HG03565 (cell line): ENCODE measurements at regions not wholly inside any gene's neighbourhood (a gene's known extent, or its start where the extent isn't known, plus 50 kb on each side); places are given as distances from the start of the nearest gene placed in this dataset.

ENCODE experiments used
- ATAC-seq: cut with Tn5 transposase; IDR thresholded peaks from one replicate; pipeline ENCODE4 v1.9.1; 2021; ENCODE audit warnings: mild to moderate bottlenecking, moderate library complexity; ENCODE audit not compliant: unreplicated experiment

DNA sequence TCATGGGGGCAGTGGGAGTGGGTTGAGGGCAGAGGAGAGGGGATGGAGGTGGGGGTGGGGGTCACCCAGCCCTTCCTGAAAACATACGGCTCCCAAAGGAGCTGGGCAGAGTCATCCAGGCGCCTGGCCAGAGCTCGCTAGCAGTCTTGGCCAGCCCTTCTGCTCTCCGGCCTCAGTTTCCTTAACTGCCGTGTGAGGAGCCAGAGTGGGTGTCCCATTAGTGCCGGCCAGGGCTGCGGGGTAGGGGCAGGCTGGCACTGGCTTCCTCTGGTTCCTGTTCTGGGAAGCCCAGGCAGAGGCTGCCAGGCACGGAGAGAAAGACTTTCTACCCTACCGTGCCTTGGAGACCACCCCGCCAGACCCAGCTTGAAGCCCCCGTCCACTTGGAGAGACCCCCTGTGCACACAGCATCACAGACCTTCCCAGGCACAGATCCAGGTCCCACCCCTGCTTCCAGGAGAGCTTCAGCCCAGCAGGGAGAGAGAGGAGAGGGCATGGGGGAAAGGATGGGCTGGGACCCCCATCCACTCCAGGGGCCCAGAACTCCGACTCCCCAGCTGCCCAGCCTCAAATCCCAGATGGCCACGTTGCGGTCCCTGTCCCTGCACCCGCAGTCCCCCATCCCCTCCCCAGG, 93.3 kb downstream of the RFLNA start:
- ATAC-seq, result no peak

DNA sequence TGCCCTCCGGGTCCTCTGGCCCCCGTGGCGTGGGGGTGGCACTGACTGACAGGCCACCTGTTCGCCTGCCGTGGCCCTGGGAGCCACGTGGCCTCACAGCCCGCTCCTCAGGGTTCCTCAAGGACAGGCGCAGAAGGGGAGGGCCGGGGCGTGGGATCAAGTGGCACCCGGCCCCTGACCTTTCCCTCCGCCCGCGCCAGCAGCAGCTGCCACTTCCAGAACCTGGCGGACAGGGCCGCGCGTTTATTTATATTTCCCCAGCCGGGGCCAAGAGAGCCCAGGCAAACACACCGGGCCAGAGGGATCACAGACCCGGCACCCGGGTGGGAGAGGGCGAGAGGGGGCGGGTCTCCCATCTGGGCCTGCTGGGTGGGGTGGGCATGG, 92.6 kb downstream of the RFLNA start:
- ATAC-seq, result no peak

DNA sequence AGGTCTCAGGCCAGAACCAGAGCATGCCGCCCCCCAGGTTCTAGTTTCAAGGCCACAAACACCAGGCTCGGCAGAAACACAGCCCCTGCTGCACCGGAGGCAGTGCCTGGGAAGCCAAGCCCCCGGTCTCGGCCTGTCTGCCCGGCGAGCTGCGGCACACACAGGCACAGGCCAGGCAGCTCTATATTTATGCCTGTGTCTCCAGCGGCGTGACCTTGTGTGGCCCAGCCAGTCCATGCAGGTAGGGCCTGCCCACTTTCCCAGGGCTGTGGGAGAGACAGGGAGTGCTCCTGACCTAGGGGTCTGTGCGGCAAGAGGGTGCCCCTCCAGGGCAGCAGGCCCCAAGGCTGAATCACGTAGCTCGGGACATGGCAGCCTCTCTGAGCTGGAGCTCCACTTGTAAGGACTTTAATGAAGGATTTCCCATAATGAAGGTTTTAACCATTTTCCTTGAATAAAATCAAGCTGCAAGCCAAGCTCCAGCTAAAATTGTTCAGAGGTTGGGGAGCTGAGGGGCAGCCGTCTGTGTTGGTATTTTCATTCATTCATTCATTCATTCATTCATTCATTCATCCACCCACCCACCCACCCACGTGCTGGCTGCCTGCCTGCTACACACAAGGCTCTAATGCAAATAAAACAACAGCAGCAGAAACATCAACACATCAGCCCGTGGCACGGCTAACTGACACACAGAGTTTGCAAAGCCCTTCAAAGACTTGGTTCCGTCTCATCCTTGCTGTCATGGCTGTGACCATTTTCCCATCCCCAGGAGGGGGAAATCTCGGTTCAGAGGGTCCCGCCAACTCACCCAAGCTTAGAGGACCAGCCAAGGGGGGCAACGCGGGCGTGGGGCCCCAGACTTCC, 92.0 kb downstream of the RFLNA start:
- no peak for ATAC-seq

DNA sequence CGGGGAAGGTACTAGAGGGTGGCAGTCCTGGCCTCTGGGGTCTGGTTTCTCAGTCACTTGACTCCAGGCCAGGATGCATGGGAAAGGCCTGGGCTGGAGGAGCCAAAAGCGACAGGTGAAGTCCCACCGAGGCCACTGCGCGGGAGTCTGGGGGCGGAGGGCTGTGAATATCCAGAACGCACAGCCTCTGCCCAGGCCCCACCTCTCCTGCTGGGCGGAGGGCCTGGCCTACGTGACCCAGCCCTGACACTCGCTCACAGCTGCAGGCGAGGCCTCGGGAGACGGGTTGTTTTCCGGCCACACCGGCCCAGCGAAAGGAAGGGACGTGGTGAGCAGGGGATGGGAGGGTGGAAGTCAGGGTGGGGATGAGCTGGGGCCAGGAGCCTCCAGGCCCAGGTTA, 91.2 kb downstream of the RFLNA start:
- ATAC-seq, result no peak

DNA sequence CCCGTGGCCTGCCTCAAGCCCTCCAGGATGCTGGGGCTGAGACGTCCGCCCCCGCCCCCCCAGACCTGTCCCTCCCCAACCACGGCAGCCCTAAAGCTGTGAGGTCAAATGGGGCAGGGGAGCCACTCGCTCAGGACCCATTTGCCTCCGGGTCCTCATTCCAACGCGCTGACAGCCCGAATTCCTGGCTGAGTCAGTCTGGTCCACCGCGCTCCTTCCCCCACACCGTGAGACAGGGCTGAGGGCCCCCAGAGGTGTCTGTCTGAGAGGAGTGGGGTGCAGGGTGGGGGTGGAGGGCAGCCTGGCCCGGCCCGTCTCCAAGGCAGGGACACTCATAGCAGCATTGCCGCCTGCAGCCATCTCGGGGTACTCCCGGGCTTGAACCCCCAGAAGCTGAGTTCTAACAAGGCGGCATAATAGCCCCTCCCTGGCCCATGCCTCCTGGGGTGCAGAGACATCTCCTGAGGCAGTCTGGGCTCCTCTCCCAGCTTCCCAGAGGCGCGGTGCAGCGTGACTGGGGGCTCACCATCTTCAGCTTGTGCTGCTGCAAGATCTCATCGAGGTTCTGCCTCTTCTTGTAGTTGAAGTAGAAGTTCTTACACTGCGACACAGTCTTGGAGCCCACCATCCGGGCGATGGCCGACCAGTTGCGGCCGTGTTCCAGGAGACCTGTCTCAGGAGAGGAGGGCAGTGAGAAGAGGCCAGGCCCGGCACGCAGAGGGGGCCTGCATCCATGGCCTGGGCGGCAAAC, 90.5 kb downstream of the RFLNA start:
- no peak for ATAC-seq

DNA sequence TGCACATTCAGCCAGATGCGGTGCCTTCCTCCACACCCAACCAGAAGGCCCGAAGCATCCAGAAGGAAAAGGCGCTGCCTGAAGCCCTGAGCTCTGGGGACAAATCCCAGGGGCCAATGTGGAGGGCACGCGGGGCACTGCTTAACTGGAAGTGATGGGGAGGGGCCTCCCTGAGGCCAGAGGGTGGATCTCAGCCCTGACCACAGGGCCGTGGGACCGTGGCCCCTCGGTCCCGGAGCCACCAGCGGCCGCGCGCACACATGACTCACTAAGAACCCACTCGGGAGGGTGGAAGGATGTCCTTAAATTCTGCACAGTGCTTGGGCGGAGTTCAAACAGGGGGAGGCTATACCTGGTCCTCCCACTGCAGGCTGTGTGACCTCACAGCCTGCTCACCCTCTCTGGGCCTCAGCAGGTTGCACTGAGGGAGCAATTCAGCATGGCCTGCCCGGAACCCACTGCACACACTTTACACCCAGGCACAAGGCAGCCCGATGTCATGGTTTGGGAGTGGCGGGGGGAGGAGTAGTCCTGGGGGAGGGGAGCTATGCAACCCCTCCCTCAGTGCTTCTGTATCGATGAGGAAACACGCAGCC, 89.5 kb downstream of the RFLNA start:
- no peak for ATAC-seq

DNA sequence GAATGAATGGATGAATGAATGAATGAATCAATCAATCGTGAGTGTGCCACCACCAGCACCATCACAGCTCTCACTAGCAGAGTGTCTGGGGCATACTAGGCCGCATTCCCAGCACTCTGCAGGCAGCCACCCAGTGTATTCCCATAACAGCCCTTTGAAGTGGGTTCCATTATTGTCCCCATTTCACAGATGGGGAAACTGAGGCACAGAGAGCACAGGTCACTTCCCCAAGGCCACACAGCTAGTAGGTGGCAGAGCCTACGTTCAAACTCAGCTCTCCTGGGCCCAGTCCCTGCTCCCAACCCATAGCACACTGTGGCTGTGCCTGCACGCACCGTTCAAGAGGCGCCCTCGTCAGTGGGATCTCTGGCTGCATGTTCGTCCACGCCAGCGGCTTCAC, 88.1 kb downstream of the RFLNA start:
- ATAC-seq, result no peak

DNA sequence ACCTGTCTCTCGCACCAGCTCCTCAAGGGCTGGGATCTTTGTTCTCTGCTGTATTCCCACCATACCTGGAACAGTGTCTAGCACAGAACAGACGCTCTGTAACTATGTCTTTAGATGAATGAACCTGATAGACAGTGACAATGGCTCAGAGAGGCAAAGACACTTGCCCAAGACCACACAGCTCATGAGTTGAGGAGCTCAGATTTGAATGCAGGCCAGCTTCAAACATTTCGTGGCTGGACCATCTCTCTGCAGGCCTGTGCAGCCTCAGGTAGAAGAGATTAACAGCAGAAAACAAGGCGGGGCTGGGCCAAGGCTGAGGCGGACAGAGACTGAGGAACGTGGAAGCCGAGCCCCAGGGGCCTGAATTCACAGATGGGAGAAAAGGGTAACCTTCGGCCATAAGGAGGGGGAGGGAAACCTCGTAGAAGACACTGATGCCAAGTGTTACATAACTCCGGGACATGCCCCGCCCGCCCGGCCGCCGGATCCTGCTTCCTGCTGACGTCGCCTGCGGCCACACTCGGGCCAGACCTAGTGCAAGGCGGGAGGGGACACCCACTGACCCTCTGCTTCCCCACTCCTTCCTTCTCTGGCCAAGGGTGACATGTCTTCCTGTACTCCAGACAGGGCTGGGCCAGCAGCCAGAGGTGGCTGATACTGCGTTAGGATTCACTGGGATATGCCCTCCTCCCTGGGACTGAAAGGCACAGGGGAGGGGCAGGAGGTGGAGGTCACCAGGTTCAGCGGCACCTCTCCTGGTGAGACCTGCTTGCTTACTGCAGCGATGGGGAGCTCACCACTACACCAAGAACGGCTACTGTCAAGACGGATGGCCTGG, 86.8 kb downstream of the RFLNA start:
- no peak for ATAC-seq

DNA sequence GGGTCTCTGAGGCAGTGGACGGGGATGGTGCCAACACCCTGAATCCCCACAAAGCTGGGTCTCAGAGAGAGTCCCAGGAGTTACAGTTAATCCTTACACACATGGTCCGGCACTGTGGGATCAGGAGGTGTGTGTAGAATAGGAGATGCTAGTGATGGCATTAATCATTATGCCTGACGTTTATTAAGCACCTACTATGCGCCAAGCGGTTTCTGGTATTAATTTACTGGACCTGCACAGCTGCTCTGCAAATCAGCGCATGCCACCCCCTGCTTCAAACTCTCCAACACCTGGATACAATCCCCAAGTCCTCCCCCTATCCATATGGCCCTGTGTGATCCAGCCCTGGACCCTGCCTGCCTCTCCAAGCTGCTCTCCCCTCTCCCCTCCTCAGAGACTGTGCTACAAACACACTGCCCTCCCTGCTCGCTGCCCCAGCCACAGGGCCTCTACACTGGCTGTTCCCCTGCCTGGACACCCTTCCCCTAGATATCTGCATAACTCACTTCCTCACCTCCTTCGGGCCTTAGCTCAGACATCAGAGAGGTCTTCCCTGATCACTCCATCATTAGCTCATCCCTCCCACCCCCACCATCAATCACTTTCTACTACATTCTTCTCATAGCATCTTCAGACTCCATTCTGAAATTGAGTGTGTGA, 86.0 kb downstream of the RFLNA start:
- no peak for ATAC-seq

DNA sequence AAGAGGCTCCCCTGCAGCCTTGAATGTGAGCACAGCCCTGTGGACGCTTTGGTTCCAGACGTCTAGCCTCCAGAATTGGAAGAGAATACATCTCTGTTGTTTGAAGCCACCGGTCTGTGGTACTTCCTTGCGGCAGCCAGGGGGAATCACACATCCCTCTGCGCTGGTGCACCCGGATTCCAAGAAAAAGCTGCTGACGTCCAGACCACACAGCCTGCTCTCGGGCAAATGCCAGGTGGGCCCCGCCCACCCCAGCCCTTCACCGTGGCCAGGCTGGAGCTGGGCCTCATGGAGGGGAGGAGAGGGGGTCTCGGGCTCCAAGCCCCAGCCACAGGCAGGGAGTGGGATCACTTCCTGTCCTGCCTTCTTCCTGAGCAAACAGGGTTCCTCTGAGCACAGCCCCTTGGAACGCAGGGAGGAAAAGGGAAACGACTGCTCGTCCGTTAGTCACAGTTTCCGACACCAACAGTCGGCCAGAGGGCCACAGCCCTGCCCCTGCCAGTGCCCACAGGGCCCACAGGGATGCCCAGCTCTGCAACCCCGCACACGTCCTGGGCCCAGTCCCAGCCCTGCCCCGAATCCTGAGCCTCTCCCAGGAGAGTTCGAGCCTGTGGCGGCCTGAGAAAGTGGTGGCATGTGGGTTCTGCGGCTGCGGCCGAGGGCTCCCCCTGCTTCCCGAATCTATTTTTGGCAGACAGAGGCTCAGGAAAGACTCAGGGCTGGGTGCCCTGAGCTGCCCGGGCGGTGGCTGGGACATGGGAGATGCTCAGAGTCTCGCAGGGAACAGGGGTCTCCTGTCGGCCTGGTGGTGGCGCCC, 85.3 kb downstream of the RFLNA start:
- no peak for ATAC-seq

DNA sequence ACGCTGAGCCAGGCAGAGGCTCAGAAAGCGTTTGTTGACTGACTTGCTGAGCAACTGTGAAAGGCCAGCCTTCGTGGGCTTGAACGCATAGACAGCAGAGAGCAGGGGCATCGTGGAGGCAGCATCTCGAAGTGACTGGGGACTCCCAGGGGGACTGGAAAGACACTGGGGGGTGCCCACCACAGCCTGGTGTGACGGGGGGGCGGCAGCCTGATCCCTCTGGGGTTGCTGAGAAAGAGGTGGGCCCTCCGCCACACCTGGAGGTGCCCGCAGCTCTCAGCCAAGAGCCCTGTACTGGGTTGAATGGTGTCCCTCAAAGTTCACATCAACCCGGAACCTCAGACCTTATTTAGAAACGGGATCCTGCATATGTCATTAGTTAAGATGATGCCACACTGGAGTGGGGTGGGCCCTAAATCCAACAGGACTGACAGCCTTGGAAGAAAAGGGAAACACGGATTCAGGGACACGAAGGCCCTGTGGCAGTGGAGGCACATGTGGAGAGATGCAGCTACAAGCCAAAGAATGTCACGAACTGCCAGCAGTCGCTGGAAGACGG, 84.6 kb downstream of the RFLNA start:
- no peak for ATAC-seq

DNA sequence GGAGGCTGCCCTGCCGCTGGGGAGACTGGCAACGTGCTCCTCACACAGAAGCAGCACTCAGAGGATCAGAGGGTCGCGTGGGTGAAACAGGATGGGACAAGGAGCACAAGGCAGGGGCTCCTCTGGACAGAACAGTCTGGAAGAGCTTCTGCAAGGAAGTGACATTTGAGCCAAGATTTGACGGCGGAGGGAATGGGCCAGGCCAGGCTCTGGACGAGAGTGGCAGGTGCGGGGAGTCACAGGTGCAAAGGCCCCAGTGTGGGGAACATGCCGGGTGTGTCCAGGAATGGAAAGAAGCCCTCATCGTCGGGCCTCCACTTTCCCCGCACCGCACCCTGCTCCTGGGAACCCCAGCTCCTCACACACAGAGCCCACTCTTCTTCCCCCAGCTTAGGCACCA, 84.0 kb downstream of the RFLNA start:
- no peak for ATAC-seq

DNA sequence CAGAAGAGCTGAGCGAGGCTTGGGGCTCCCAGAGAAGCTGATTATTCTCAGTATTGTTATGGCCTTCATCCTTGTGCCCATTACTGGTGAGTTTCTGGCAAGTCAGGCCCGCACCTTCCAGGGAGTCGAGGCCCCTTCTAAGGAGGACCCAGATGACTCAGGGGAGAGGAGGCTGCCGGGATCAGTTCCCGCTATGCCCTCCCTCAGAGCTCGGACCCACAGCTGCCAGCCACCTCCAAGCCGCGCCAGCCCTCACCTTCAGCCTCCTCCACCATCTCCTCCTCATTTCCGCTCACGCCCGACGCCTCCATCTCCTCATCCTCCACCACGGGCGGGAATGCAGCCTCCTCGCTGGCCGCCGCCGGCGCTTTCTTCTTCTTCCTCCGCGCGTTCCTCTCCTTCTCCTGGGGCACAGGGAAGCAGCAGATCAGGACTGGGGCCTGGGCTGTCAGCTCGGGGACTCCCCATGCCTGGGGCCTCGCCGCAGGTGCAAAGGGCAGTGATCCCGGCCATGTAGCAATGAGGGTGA, 83.2 kb downstream of the RFLNA start:
- ATAC-seq, result no peak

DNA sequence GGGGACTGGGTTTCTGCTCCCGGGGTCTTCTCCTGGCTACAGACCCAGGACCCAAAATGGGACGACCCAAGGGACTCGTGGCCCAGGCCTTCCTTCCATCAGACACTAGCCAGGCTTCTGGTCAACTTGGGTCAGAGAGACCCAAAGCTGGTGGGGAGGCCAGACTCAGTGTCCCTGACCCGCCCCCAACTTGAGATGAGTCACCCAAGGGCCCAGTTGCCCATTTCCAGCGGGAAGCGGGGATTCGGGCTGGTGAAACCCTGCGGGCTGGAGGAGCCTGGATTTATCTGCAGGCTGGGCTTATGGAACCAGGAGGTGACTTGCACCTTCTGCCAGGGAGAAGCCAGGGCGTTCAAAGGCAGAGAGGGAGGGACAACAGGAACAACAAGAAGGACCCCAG, 81.5 kb downstream of the RFLNA start:
- ATAC-seq, result no peak

DNA sequence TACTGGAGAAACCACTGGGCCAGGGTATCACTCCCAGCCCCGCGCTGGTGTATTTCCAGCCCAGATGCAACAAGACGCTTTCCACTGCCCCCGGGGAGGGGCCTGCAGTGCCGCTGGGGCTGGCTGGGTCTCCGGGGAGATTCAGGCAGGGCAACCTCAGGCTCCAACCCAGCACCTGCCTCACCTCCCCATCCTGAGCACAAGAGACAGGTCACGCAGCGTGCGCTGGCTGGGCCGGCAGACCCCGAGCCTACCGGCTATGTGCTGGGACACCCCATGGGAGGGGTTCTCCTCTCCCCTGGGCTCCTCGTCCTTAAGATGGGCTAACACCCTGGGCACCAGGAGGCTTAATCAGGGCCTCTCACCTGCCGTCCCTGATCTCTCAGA, 80.9 kb downstream of the RFLNA start:
- no peak for ATAC-seq

DNA sequence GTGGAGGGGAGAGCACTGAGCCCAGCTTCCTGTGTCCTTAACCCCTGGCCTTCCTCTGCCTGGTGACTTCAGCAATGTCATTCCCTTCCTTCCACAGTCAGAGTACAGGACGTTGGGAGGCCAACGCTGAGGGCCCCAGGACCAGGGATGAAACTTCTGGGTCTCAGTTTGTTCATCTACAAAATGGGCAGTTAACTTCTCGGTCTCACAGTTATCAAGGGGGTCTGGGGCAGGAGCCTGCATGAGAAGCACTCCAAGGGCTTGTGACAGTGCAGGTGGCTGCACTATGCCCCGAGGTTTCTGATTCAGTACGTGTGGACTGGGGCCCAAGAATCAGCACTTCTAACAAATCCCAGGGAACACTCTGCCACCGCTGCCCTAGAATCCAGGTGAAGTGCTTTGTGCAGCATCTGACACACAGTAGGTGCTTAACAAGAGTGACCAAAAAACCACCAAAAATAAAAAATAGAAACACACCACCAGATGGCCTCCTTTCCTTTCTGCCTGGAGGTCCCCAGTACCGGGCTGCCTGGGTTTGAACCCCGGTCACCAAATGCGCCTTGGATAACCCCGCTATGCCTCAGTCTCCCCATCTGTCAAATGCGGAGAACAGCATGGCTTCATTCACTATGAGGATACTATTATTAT, 80.4 kb downstream of the RFLNA start:
- no peak for ATAC-seq

DNA sequence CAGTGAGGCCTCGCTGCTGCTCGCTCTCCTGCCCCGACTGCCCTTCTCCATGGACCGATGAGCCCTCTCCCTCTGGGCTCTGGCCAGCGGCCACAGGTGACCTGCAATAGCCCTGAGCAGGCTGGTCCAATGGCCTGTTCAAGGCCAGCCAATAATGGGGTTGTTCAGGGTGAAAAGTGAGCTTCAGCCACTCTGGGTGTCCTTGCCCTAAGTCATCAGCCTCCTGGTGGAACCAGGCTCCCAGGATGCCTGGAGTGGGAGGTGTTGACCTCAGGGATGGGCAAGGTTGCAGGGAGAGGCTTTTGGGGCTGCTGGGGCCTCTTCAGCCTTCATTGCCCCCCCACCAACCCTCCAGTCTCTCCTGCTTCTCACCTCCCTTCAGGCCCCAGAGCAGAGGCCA, 79.7 kb downstream of the RFLNA start:
- no peak for ATAC-seq

DNA sequence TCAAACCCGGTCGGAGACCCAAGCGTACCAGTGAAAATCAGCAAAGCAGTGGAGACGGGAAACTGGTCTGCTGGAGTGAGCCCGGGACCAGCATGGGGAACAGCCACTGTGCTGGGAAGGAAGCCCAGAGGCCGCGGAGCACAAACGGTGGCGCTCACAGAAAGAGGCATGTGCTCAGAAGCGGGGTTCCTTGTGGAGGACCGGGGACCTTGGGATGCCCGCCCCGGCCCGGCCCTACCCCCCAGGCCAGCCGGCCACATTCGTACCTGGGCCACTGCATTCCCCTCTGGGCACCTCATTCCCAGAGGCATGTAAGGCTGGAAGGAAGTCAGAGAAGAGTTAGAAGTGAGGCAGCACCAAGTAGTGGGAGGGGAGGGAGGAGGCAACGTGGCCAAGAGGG, 79.3 kb downstream of the RFLNA start:
- ATAC-seq, result no peak
